ENCODE measurements at regions not wholly inside any gene's neighbourhood (a gene's known extent, or its start where the extent isn't known, plus 50 kb on each side); places are given as distances from the start of the nearest gene placed in this dataset.

- no peak overlapping the region for H3K27ac Mint-ChIP-seq
- no peaks in the 10 kb centered on the region for H3K9me3 Mint-ChIP-seq
- no peak for DNase-seq
- POLR2A ChIA-PET, result no interaction called here
- no peak overlapping the region for H3K4me3 Mint-ChIP-seq
- H3K4me1 Mint-ChIP-seq, result no peaks in the 10 kb centered on the region
- H3K36me3 Mint-ChIP-seq (ENCODE audit: low read depth), result no peaks in the 10 kb centered on the region
- H3K27me3 Mint-ChIP-seq, result peaks cover 2% of the 10 kb centered on the region
- CTCF ChIA-PET, result no interaction called here
These were observed 304.4 kb upstream of the IRX4 start for GRCh38 chr5:2187156-2187555.

- H3K27me3 Mint-ChIP-seq, result peaks cover 2% of the 10 kb centered on the region
- H3K36me3 Mint-ChIP-seq (ENCODE audit: low read depth), result no peaks in the 10 kb centered on the region
- no peaks in the 10 kb centered on the region for H3K9me3 Mint-ChIP-seq
These were observed 303.8 kb upstream of the IRX4 start for GRCh38 chr5:2186472-2187015.

GRCh38 chr5:2185646-2186471, 303.1 kb upstream of the IRX4 start:
- Mint-ChIP-seq H3K27me3 (peaks cover 2% of the 10 kb centered on the region), H3K4me1 (no peaks in the 10 kb centered on the region), H3K4me3 (no peak overlapping the region), H3K27ac (no peak overlapping the region), H3K36me3 (ENCODE audit: low read depth) (no peaks in the 10 kb centered on the region), H3K9me3 (no peaks in the 10 kb centered on the region)
- ChIA-PET POLR2A (no interaction called here), CTCF (no interaction called here)
- no peak for DNase-seq

More at GRCh38 chr5:2186472-2187015, 303.8 kb upstream of the IRX4 start:
- Mint-ChIP-seq H3K27ac (no peak overlapping the region), H3K4me3 (no peak overlapping the region), H3K4me1 (no peaks in the 10 kb centered on the region)
- no peak for DNase-seq
- POLR2A ChIA-PET, result no interaction called here
- CTCF ChIA-PET, result no interaction called here

- no peaks in the 10 kb centered on the region for H3K27me3 Mint-ChIP-seq
- DNase-seq, result no peak
- no peaks in the 10 kb centered on the region for H3K4me1 Mint-ChIP-seq
- no peak overlapping the region for H3K27ac Mint-ChIP-seq
- ChIA-PET POLR2A (no interaction called here), CTCF (no interaction called here)
- H3K36me3 Mint-ChIP-seq (ENCODE audit: low read depth), result no peaks in the 10 kb centered on the region
- H3K9me3 Mint-ChIP-seq, result no peaks in the 10 kb centered on the region
- no peak overlapping the region for H3K4me3 Mint-ChIP-seq
These were observed 302.1 kb upstream of the IRX4 start for GRCh38 chr5:2184563-2185540.

DNA sequence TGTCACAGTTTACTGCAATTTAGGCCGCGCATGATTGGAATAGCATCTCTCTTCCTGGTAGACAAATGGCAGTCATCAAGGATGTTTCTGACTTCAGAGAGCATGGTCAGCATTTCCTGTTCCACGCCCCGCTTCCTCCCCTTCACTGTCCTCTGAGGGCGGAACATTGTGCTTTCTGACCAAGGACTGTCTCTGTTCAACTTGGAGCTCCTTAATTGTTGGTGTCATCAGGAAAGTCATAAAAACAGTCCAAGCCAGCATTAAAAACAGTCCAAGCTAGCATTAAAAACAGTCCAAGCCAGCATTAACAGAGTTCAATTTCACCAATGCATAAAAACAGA, 301.3 kb upstream of the IRX4 start:
- H3K4me1 Mint-ChIP-seq, result no peaks in the 10 kb centered on the region
- no peak overlapping the region for H3K4me3 Mint-ChIP-seq
- DNase-seq, result no peak
- no peaks in the 10 kb centered on the region for H3K9me3 Mint-ChIP-seq
- ChIA-PET POLR2A (no interaction called here), CTCF (no interaction called here)
- no peak overlapping the region for H3K27ac Mint-ChIP-seq
- no peaks in the 10 kb centered on the region for H3K36me3 Mint-ChIP-seq (ENCODE audit: low read depth)
- no peaks in the 10 kb centered on the region for H3K27me3 Mint-ChIP-seq

GRCh38 chr5:2183154-2184025, 300.7 kb upstream of the IRX4 start:
- Mint-ChIP-seq H3K9me3 (no peaks in the 10 kb centered on the region), H3K27ac (no peak overlapping the region), H3K36me3 (ENCODE audit: low read depth) (no peaks in the 10 kb centered on the region), H3K4me1 (no peaks in the 10 kb centered on the region), H3K4me3 (no peak overlapping the region), H3K27me3 (no peaks in the 10 kb centered on the region)
- ChIA-PET POLR2A (no interaction called here), CTCF (interaction anchor here (1.5 kb wide), 1 partner anchor 13 kb away, joined by 3 read pairs; no protein-coding TSS in a partner anchor)
- DNase-seq, result no peak

DNA sequence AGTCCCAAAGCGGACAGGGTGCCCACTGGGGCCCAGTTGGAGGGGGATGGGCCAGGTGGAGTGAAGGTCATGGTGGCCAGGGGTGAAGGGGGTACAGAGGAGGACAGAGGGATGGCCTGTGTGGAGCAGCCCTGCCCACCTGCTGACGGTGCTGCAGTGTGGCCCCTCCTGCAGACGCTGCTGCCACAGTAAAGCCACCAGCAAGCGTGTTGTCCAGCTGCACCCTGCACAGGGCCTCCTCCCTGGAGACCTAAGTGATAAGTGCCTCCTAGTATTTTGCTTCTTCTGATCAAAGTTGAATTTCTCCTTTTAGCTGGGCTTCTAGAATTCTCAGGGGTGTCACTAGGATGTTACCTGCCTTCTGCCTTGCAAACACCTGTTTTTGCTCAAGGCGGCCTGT, 299.3 kb upstream of the IRX4 start:
- no peaks in the 10 kb centered on the region for H3K9me3 Mint-ChIP-seq
- H3K27me3 Mint-ChIP-seq, result no peaks in the 10 kb centered on the region
- H3K4me3 Mint-ChIP-seq, result no peak overlapping the region
- DNase-seq, result no peak
- H3K27ac Mint-ChIP-seq, result no peak overlapping the region
- no peaks in the 10 kb centered on the region for H3K36me3 Mint-ChIP-seq (ENCODE audit: low read depth)
- POLR2A ChIA-PET, result no interaction called here
- CTCF ChIA-PET, result interaction anchor here (1.5 kb wide), 1 partner anchor 15 kb away, joined by 3 read pairs; no protein-coding TSS in a partner anchor
- H3K4me1 Mint-ChIP-seq, result no peaks in the 10 kb centered on the region

DNA sequence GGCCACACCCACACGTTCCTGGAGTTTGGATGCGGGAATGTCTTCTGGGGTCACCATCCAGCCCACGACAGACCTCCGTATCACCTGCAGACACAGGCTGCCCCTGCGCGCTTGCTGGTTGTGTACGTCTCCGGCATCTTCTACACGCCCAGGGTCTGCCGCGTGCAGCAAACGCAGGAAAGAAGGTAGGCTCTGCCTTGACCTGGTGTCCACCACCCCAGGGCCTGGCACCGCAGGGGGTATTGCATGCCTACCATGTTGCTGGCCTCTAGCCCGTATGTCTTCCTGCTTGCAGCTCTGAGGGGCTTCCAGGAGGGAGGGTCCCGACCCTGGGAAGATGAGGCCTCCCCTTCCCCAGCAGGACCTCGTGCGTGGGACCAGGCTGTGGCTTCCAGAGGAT, 298.8 kb upstream of the IRX4 start:
- CTCF ChIA-PET, result no interaction called here
- no peaks in the 10 kb centered on the region for H3K9me3 Mint-ChIP-seq
- H3K4me3 Mint-ChIP-seq, result no peak overlapping the region
- H3K4me1 Mint-ChIP-seq, result no peaks in the 10 kb centered on the region
- H3K36me3 Mint-ChIP-seq (ENCODE audit: low read depth), result no peaks in the 10 kb centered on the region
- no peak overlapping the region for H3K27ac Mint-ChIP-seq
- no peaks in the 10 kb centered on the region for H3K27me3 Mint-ChIP-seq
- no peak for DNase-seq
- POLR2A ChIA-PET, result no interaction called here

DNA sequence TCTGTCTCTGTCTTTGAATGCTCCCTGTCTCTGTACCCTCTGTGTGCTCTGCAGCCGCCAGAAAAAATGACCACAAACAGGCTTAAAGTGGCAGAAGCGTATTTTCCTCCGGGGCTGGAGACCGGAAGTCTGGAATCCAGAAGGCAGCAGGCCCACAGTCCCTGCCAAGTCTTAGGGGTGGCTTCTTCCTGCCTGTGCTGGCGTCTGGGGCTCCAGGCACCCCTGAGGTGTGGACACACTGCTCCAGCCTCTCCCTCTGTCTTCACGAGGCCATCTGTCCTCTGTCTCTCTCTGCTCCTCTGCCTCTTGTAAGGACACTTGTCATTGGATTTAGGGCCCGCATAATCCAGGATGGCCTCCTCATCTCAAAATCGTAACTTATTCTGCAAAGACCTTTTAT, 298.4 kb upstream of the IRX4 start:
- H3K4me3 Mint-ChIP-seq, result no peak overlapping the region
- DNase-seq, result no peak
- H3K36me3 Mint-ChIP-seq (ENCODE audit: low read depth), result no peaks in the 10 kb centered on the region
- no peaks in the 10 kb centered on the region for H3K9me3 Mint-ChIP-seq
- H3K4me1 Mint-ChIP-seq, result no peaks in the 10 kb centered on the region
- no peak overlapping the region for H3K27ac Mint-ChIP-seq
- ChIA-PET CTCF (no interaction called here), POLR2A (no interaction called here)
- H3K27me3 Mint-ChIP-seq, result no peaks in the 10 kb centered on the region

- no peak overlapping the region for H3K4me3 Mint-ChIP-seq
- POLR2A ChIA-PET, result no interaction called here
- H3K27me3 Mint-ChIP-seq, result no peaks in the 10 kb centered on the region
- no peak for DNase-seq
- H3K4me1 Mint-ChIP-seq, result no peaks in the 10 kb centered on the region
- no peak overlapping the region for H3K27ac Mint-ChIP-seq
- H3K9me3 Mint-ChIP-seq, result no peaks in the 10 kb centered on the region
- no peaks in the 10 kb centered on the region for H3K36me3 Mint-ChIP-seq (ENCODE audit: low read depth)
- CTCF ChIA-PET, result no interaction called here
These were observed 297.7 kb upstream of the IRX4 start for GRCh38 chr5:2180456-2180855.

DNA sequence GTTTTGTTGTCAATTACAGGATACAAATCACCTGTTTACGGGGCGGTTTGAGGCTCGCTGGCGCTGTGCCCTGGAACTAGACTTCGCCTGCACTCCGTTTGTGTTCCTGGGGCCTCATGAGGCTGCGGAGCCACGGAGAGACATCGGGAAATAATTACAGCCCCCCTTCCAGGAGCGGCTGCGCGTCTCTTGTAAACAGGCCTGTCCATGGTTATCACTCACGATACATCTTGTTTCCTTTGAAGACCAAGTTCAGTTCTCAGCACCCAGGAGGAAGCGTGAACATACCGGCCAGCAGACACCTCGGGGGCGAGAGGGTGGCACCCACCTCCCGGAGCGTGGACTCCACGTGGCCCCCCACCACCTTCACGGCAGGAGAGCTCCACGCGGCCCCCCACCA, 297.1 kb upstream of the IRX4 start:
- Mint-ChIP-seq H3K27ac (no peak overlapping the region), H3K27me3 (no peaks in the 10 kb centered on the region), H3K9me3 (no peaks in the 10 kb centered on the region), H3K4me1 (no peaks in the 10 kb centered on the region), H3K4me3 (no peak overlapping the region), H3K36me3 (ENCODE audit: low read depth) (no peaks in the 10 kb centered on the region)
- ChIA-PET CTCF (no interaction called here), POLR2A (no interaction called here)
- no peak for DNase-seq

GRCh38 chr5:2178528-2178927, 295.8 kb upstream of the IRX4 start:
- Mint-ChIP-seq H3K27me3 (peaks cover 4% of the 10 kb centered on the region), H3K36me3 (ENCODE audit: low read depth) (no peaks in the 10 kb centered on the region), H3K27ac (no peak overlapping the region), H3K4me3 (no peak overlapping the region), H3K4me1 (no peaks in the 10 kb centered on the region), H3K9me3 (no peaks in the 10 kb centered on the region)
- ChIA-PET CTCF (no interaction called here), POLR2A (no interaction called here)
- DNase-seq, result no peak

DNA sequence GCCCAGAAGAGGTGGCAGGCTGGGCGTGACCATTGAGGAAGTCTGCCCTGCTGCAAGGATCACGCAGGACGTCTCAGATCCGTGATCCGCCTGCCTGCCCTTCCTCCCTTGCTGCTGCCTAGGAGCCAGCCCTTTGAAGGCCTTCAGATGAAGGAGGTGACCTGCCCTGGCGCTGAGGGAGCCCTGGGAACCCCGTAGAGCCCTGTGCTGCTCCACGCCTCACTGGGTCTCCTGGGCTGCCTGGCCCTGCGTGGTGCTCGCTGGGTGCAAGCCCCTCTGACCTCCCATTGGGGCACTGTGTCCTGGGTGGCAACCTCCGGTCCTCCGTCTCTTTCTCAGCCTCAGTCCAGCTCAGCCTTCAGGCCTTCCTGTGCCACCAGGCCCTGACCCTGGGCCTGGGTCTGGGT, 295.3 kb upstream of the IRX4 start:
- Mint-ChIP-seq H3K36me3 (ENCODE audit: low read depth) (no peaks in the 10 kb centered on the region), H3K9me3 (no peaks in the 10 kb centered on the region), H3K27ac (no peak overlapping the region), H3K4me3 (no peak overlapping the region), H3K27me3 (peaks cover 4% of the 10 kb centered on the region), H3K4me1 (no peaks in the 10 kb centered on the region)
- ChIA-PET CTCF (no interaction called here), POLR2A (no interaction called here)
- DNase-seq, result no peak
